D721Med (cell line): ENCODE measurements at regions not wholly inside any gene's neighbourhood (a gene's known extent, or its start where the extent isn't known, plus 50 kb on each side); places are given as distances from the start of the nearest gene placed in this dataset.

ENCODE experiments used
- DNase-seq: peaks from one replicate; pipeline ENCODE4 v3.0.0; 2011; ENCODE audit warnings: low spot score; ENCODE audit not compliant: insufficient read length
- FAIRE-seq: peaks from 2 replicates; lab custom pipeline; 2011; peaks lifted over from hg19 to GRCh38; lab: Jason Lieb, UNC
- CTCF ChIP-seq: IDR thresholded peaks from 2 replicates; pipeline ENCODE4 v1.5.1; 2012; ENCODE audit warnings: mild to moderate bottlenecking, control low read depth; ENCODE audit not compliant: insufficient read depth; ENCODE audit errors: missing control alignments

- DNase-seq (no peak), FAIRE-seq (no peak)
These were observed 91.8 kb upstream of the ST6GAL2 start for GRCh38 chr2:106977717-106978116.

GRCh38 chr2:106978647-106979046 is 92.7 kb upstream of the ST6GAL2 start:
- TF ChIP-seq CTCF: no peak
- no peak for DNase-seq
- FAIRE-seq: no peak

More at GRCh38 chr2:106977717-106978116, 91.8 kb upstream of the ST6GAL2 start:
- TF ChIP-seq CTCF: no peak

- TF ChIP-seq CTCF: no peak
- DNase-seq (no peak), FAIRE-seq (no peak)
These were observed 95.5 kb upstream of the ST6GAL2 start for GRCh38 chr2:106981491-106981890.

- no peak for FAIRE-seq
- no peak for TF ChIP-seq CTCF
- no peak for DNase-seq
These were observed 96.4 kb upstream of the ST6GAL2 start for GRCh38 chr2:106982350-106982749.

GRCh38 chr2:106983305-106983704 is 97.3 kb upstream of the ST6GAL2 start:
- no peak for TF ChIP-seq CTCF
- no peak for FAIRE-seq
- no peak for DNase-seq

GRCh38 chr2:106988361-106988760 is 102.4 kb upstream of the ST6GAL2 start:
- no peak for DNase-seq
- TF ChIP-seq CTCF: no peak
- no peak for FAIRE-seq

- FAIRE-seq (no peak), DNase-seq (no peak)
- no peak for TF ChIP-seq CTCF
These were observed 104.3 kb upstream of the ST6GAL2 start for GRCh38 chr2:106990297-106990696.
